ENCODE measurements at regions not wholly inside any gene's neighbourhood (a gene's known extent, or its start where the extent isn't known, plus 50 kb on each side); places are given as distances from the start of the nearest gene placed in this dataset.

- no peak for TF ChIP-seq EZH2phosphoT487 (IDR thresholded peaks at IDR 0.05; ENCODE audit: borderline replicate concordance, low read length)
- no peak for TF ChIP-seq CTCF (conservative IDR thresholded peaks at IDR 0.05; ENCODE audit: low read depth, low read length)
- TF ChIP-seq EZH2 (IDR thresholded peaks at IDR 0.05; ENCODE audit: low read length, unreplicated experiment), result no peak
Observed at GRCh38 chr5:101393795-101394450, 490.8 kb upstream of the ST8SIA4 start.

All from PC-3 (cell line).